LNCAP (cell line): ENCODE measurements at regions not wholly inside any gene's neighbourhood (a gene's known extent, or its start where the extent isn't known, plus 50 kb on each side); places are given as distances from the start of the nearest gene placed in this dataset.

Experiments
- CTCF ChIP-seq: fragments of 450-650 bp; IDR thresholded peaks from 2 replicates; pipeline ENCODE4 v1.5.1; 2017; ENCODE audit warnings: mild to moderate bottlenecking

GRCh38 chr2:236967499-236967783 lies 118.2 kb upstream of the COPS8 start:
- TF ChIP-seq CTCF, result no peak

DNA sequence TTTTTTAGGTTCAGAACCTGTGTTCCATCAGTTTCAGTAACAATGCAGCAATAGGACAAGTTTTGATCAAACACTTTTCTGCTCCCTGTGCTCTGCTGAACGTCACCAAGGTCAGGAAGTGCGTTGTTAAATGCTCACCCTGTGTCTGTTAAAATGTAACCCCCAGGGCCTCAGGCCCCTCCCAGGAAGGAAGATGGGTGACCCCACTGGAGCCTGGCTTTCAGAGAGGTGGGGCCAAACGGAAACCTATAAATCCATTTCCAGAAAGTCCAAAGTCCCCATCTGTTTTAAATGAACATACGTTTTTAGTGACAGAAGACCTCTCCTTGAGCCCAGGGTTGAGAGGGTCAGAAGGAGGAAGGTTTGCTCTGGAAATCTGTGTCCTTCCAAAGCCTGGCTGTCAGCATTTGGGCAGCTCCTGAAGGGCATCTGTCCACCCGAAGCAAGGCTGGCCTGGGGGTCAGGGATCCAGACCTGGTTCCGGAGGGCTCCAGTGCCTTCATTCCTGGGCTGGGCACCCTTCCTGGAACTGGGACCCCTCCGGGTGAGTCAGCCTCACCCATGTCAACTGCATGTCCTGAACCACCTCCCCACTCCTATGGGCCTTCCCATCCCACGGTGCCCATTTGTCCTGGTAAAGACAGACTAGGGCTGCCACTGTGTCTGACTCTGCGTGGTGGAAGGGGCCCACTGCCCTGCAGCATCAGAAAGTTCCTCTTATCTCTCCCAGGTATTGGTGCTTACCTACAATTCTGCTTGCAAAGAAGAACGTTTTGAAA lies 117.4 kb upstream of the COPS8 start:
- no peak for TF ChIP-seq CTCF

GRCh38 chr2:236968880-236969534 lies 116.7 kb upstream of the COPS8 start:
- no peak for TF ChIP-seq CTCF

GRCh38 chr2:236969767-236970655 lies 115.7 kb upstream of the COPS8 start:
- no peak for TF ChIP-seq CTCF

- no peak for TF ChIP-seq CTCF
These were observed 115.1 kb upstream of the COPS8 start for GRCh38 chr2:236970656-236971010.

GRCh38 chr2:236971131-236971821 lies 114.4 kb upstream of the COPS8 start:
- TF ChIP-seq CTCF, result no peak

GRCh38 chr2:236971919-236972381 lies 113.7 kb upstream of the COPS8 start:
- TF ChIP-seq CTCF, result no peak
